ENCODE measurements at regions not wholly inside any gene's neighbourhood (a gene's known extent, or its start where the extent isn't known, plus 50 kb on each side); places are given as distances from the start of the nearest gene placed in this dataset.

GRCh38 chr14:58784931-58785330, 147.2 kb downstream of the DACT1 start:
- DNase-seq = no peak

- DNase-seq = no peak
These were observed 147.9 kb downstream of the DACT1 start for GRCh38 chr14:58785701-58786100.

GRCh38 chr14:58787592-58787991, 149.8 kb downstream of the DACT1 start:
- DNase-seq = no peak

- no peak for DNase-seq
These were observed 151.1 kb downstream of the DACT1 start for GRCh38 chr14:58788655-58789503.

- DNase-seq = no peak
These were observed 152.0 kb downstream of the DACT1 start for GRCh38 chr14:58789736-58790135.

GRCh38 chr14:58792416-58792815, 154.7 kb downstream of the DACT1 start:
- no peak for DNase-seq

GRCh38 chr14:58793131-58793740, 155.5 kb downstream of the DACT1 start:
- no peak for DNase-seq

- DNase-seq = no peak
These were observed 157.4 kb downstream of the DACT1 start for GRCh38 chr14:58794993-58795762.

- DNase-seq = no peak
These were observed 158.7 kb downstream of the DACT1 start for GRCh38 chr14:58796242-58797009.

- no peak for DNase-seq
These were observed 159.3 kb downstream of the DACT1 start for GRCh38 chr14:58797010-58797429.

- DNase-seq = no peak
These were observed 160.4 kb downstream of the DACT1 start for GRCh38 chr14:58798173-58798572.

- no peak for DNase-seq
These were observed 163.3 kb downstream of the DACT1 start for GRCh38 chr14:58801086-58801485.

GRCh38 chr14:58805057-58805456, 167.3 kb downstream of the DACT1 start:
- no peak for DNase-seq

- DNase-seq = no peak
These were observed 168.0 kb downstream of the DACT1 start for GRCh38 chr14:58805605-58806409.

GRCh38 chr14:58807191-58807590, 169.4 kb downstream of the DACT1 start:
- DNase-seq = no peak

GRCh38 chr14:58808828-58809227, 171.1 kb downstream of the DACT1 start:
- no peak for DNase-seq

GRCh38 chr14:58809520-58809919, 171.8 kb downstream of the DACT1 start:
- no peak for DNase-seq

- DNase-seq = no peak
These were observed 174.5 kb downstream of the DACT1 start for GRCh38 chr14:58812050-58812910.

GRCh38 chr14:58813745-58814144, 176.0 kb downstream of the DACT1 start:
- no peak for DNase-seq

- DNase-seq = no peak
These were observed 176.7 kb downstream of the DACT1 start for GRCh38 chr14:58814466-58814865.

- DNase-seq = no peak
These were observed 177.5 kb downstream of the DACT1 start for GRCh38 chr14:58815161-58815701.
